ENCODE measurements at regions not wholly inside any gene's neighbourhood (a gene's known extent, or its start where the extent isn't known, plus 50 kb on each side); places are given as distances from the start of the nearest gene placed in this dataset.

- TF ChIP-seq ZNF274 (IDR thresholded peaks at IDR 0.05; ENCODE audit: low read depth, low read length) (no peak), SUZ12 (IDR thresholded peaks at IDR 0.05; ENCODE audit: extremely low read depth, insufficient read depth, insufficient read length) (no peak), YY1 (IDR thresholded peaks at IDR 0.05; ENCODE audit: insufficient read depth, insufficient read length) (no peak)
Observed at GRCh38 chrX:25650216-25650820, 487.8 kb upstream of the MAGEB18 start.
